HG03135 (cell line): ENCODE measurements at regions not wholly inside any gene's neighbourhood (a gene's known extent, or its start where the extent isn't known, plus 50 kb on each side); places are given as distances from the start of the nearest gene placed in this dataset.
"Not testable (repeated sequence)": the region's sequence is repeated elsewhere in the genome, so short reads cannot be mapped to it uniquely, and the experiment has no call there.

Experiments used
- ATAC-seq: cut with Tn5 transposase; IDR thresholded peaks from one replicate; pipeline ENCODE4 v1.9.1; 2021; ENCODE audit warnings: mild to moderate bottlenecking, moderate library complexity; ENCODE audit not compliant: unreplicated experiment

GRCh38 chr1:218896202-218896601, 277.5 kb upstream of the LYPLAL1 start:
- no peak for ATAC-seq

- no peak for ATAC-seq
Measured at GRCh38 chr1:218898921-218899320, 274.8 kb upstream of the LYPLAL1 start.

GRCh38 chr1:218900615-218901014, 273.1 kb upstream of the LYPLAL1 start:
- ATAC-seq: no peak

- ATAC-seq: no peak
Measured at GRCh38 chr1:218904416-218904815, 269.3 kb upstream of the LYPLAL1 start.

GRCh38 chr1:218916720-218917119, 257.0 kb upstream of the LYPLAL1 start:
- no peak for ATAC-seq

- ATAC-seq: no peak
Measured at GRCh38 chr1:218917656-218918055, 256.0 kb upstream of the LYPLAL1 start.

- ATAC-seq: no peak
Measured at GRCh38 chr1:218925777-218926176, 247.9 kb upstream of the LYPLAL1 start.

GRCh38 chr1:218926631-218927030, 247.0 kb upstream of the LYPLAL1 start:
- ATAC-seq: no peak

- ATAC-seq: no peak
Measured at GRCh38 chr1:218930000-218930399, 243.7 kb upstream of the LYPLAL1 start.

- ATAC-seq: no peak
Measured at GRCh38 chr1:218930472-218931241, 243.0 kb upstream of the LYPLAL1 start.

GRCh38 chr1:218931324-218931723, 242.4 kb upstream of the LYPLAL1 start:
- ATAC-seq: no peak

GRCh38 chr1:218933513-218933912, 240.2 kb upstream of the LYPLAL1 start:
- no peak for ATAC-seq

GRCh38 chr1:218935408-218935807, 238.3 kb upstream of the LYPLAL1 start:
- not testable (repeated sequence) for ATAC-seq

GRCh38 chr1:218938259-218938658, 235.4 kb upstream of the LYPLAL1 start:
- no peak for ATAC-seq

GRCh38 chr1:218939095-218939494, 234.6 kb upstream of the LYPLAL1 start:
- no peak for ATAC-seq

- no peak for ATAC-seq
Measured at GRCh38 chr1:218942431-218942830, 231.2 kb upstream of the LYPLAL1 start.

- no peak for ATAC-seq
Measured at GRCh38 chr1:218943371-218943770, 230.3 kb upstream of the LYPLAL1 start.

- ATAC-seq: no peak
Measured at GRCh38 chr1:218945050-218945449, 228.6 kb upstream of the LYPLAL1 start.

GRCh38 chr1:218946147-218946546, 227.5 kb upstream of the LYPLAL1 start:
- ATAC-seq: peak; percentile 59

GRCh38 chr1:218948446-218948845, 225.2 kb upstream of the LYPLAL1 start:
- no peak for ATAC-seq

- ATAC-seq: no peak
Measured at GRCh38 chr1:218953386-218953785, 220.3 kb upstream of the LYPLAL1 start.

GRCh38 chr1:218957971-218958370, 215.7 kb upstream of the LYPLAL1 start:
- ATAC-seq: no peak

- no peak for ATAC-seq
Measured at GRCh38 chr1:218959784-218960183, 213.9 kb upstream of the LYPLAL1 start.
